H9 (cell line): ENCODE measurements at regions not wholly inside any gene's neighbourhood (a gene's known extent, or its start where the extent isn't known, plus 50 kb on each side); places are given as distances from the start of the nearest gene placed in this dataset.

Experiments
- DNase-seq: peaks from one replicate; pipeline ENCODE4 v3.0.0-alpha.2; 2017
- H2AFZ ChIP-seq: one replicate; pipeline ENCODE4 v1.6.1; 2013; ENCODE audit warnings: mild to moderate bottlenecking, low read length, control low read depth, moderate library complexity
- H2AK5ac ChIP-seq: 2 replicates; pipeline ENCODE4 v1.6.1; 2013; ENCODE audit warnings: low read length, control low read depth, mixed read lengths; ENCODE audit not compliant: insufficient read length
- H2BK120ac ChIP-seq: one replicate; pipeline ENCODE4 v1.6.1; 2013; ENCODE audit warnings: low read depth, mild to moderate bottlenecking, low read length, control low read depth, inconsistent platforms; ENCODE audit not compliant: poor library complexity, severe bottlenecking
- H2BK12ac ChIP-seq: 2 replicates; pipeline ENCODE4 v1.6.1; 2013; ENCODE audit warnings: low read length, control low read depth, mixed read lengths, low read depth; ENCODE audit not compliant: insufficient read length
- H2BK15ac ChIP-seq: 2 replicates; pipeline ENCODE4 v1.6.1; 2013; ENCODE audit warnings: low read depth, low read length, control low read depth
- H2BK20ac ChIP-seq: one replicate; pipeline ENCODE4 v1.6.1; 2013; ENCODE audit warnings: low read depth, mild to moderate bottlenecking, low read length, control low read depth, inconsistent platforms; ENCODE audit not compliant: poor library complexity, severe bottlenecking
- H2BK5ac ChIP-seq: 2 replicates; pipeline ENCODE4 v1.6.1; 2013; ENCODE audit warnings: low read length, control low read depth, mixed read lengths; ENCODE audit not compliant: insufficient read length
- H3K14ac ChIP-seq: 2 replicates; pipeline ENCODE4 v1.6.1; 2013; ENCODE audit warnings: low read length, control low read depth; ENCODE audit not compliant: insufficient read depth
- H3K18ac ChIP-seq: 2 replicates; pipeline ENCODE4 v1.6.1; 2013; ENCODE audit warnings: low read depth, mild to moderate bottlenecking, mixed read lengths, low read length, control low read depth; ENCODE audit not compliant: insufficient read length
- H3K23ac ChIP-seq: 2 replicates; pipeline ENCODE4 v1.6.1; 2013; ENCODE audit warnings: low read length, control low read depth, mixed read lengths, low read depth; ENCODE audit not compliant: insufficient read length
- H3K23me2 ChIP-seq: 2 replicates; pipeline ENCODE4 v1.6.1; 2013; ENCODE audit warnings: low read depth, mild to moderate bottlenecking, mixed read lengths, low read length, control low read depth; ENCODE audit not compliant: insufficient read length, poor library complexity, severe bottlenecking
- H3K27ac ChIP-seq: 2 replicates; pipeline ENCODE4 v1.5.1; 2013; ENCODE audit warnings: low read length, control low read depth, mixed read lengths, low read depth; ENCODE audit not compliant: insufficient read length
- H3K27me3 ChIP-seq: 2 replicates; pipeline ENCODE4 v1.6.1; 2013; ENCODE audit warnings: low read length, control low read depth, inconsistent platforms; ENCODE audit not compliant: insufficient read depth
- H3K4ac ChIP-seq: 2 replicates; pipeline ENCODE4 v1.6.1; 2013; ENCODE audit warnings: low read depth, mild to moderate bottlenecking, control low read depth, inconsistent platforms, low read length, moderate library complexity
- H3K4me1 ChIP-seq: 2 replicates; pipeline ENCODE4 v1.6.1; 2013; ENCODE audit warnings: low read length, control low read depth, inconsistent platforms; ENCODE audit not compliant: insufficient read depth
- H3K4me2 ChIP-seq: 2 replicates; pipeline ENCODE4 v1.6.1; 2013; ENCODE audit warnings: low read length, control low read depth, mixed read lengths; ENCODE audit not compliant: insufficient read length, insufficient read depth
- H3K56ac ChIP-seq: 2 replicates; pipeline ENCODE4 v1.6.1; 2013; ENCODE audit warnings: low read depth, mild to moderate bottlenecking, mixed read lengths, low read length, control low read depth; ENCODE audit not compliant: insufficient read length
- H3K79me1 ChIP-seq: 2 replicates; pipeline ENCODE4 v1.6.1; 2013; ENCODE audit warnings: low read depth, mild to moderate bottlenecking, moderate library complexity, low read length, control low read depth, inconsistent platforms; ENCODE audit not compliant: insufficient read depth, poor library complexity, severe bottlenecking
- H3K79me2 ChIP-seq: 2 replicates; pipeline ENCODE4 v1.6.1; 2013; ENCODE audit warnings: low read length, control low read depth, inconsistent platforms; ENCODE audit not compliant: insufficient read depth
- H3K9ac ChIP-seq: 2 replicates; pipeline ENCODE4 v1.6.1; 2013; ENCODE audit warnings: low read length, control low read depth, mixed read lengths; ENCODE audit not compliant: insufficient read length; ENCODE audit errors: extremely low read depth
- H3K9me3 ChIP-seq: one replicate; pipeline ENCODE4 v1.6.1; 2013; ENCODE audit warnings: low read depth, low read length, inconsistent platforms; ENCODE audit not compliant: control insufficient read depth
- H3T11ph ChIP-seq: one replicate; pipeline ENCODE4 v1.6.1; 2013; ENCODE audit warnings: mild to moderate bottlenecking, low read length, control low read depth, inconsistent platforms
- H4K20me1 ChIP-seq: one replicate; pipeline ENCODE4 v1.6.1; 2013; ENCODE audit not compliant: control insufficient read depth, insufficient read length, insufficient read depth
- H4K5ac ChIP-seq: 2 replicates; pipeline ENCODE4 v1.6.1; 2013; ENCODE audit warnings: low read depth, mild to moderate bottlenecking, mixed read lengths, low read length, control low read depth; ENCODE audit not compliant: insufficient read length
- H4K8ac ChIP-seq: replicated peaks from 2 replicates; pipeline ENCODE4 v1.6.1; 2013; ENCODE audit warnings: low read length, control low read depth, mixed read lengths, low read depth; ENCODE audit not compliant: insufficient read length
- H4K91ac ChIP-seq: 2 replicates; pipeline ENCODE4 v1.6.1; 2013; ENCODE audit warnings: low read depth, mild to moderate bottlenecking, moderate library complexity, mixed read lengths, low read length, control low read depth; ENCODE audit not compliant: insufficient read length
- H3K27ac Mint-ChIP-seq, 3 experiments: 2 replicates in 2 of 3; 3 replicates in 1 of 3; pipeline ENCODE4 v1.8.0; 2020 to 2021; ENCODE audit warnings: mixed read lengths in 3 of 3, mild to moderate bottlenecking in 1 of 3, moderate library complexity in 1 of 3
- H3K27me3 Mint-ChIP-seq: 2 replicates; pipeline ENCODE4 v1.8.0; 2021; ENCODE audit warnings: low read depth, mild to moderate bottlenecking, moderate library complexity, mixed read lengths
- H3K36me3 Mint-ChIP-seq, 3 experiments: 2 replicates in 2 of 3; 3 replicates in 1 of 3; pipeline ENCODE4 v1.8.0; 2020 to 2021; ENCODE audit warnings: low read depth in 3 of 3, mixed read lengths in 3 of 3; ENCODE audit not compliant: insufficient read depth in 1 of 3
- H3K4me1 Mint-ChIP-seq, 2 experiments: 2 replicates each; pipeline ENCODE4 v1.8.0; 2020; ENCODE audit warnings: mixed read lengths in 2 of 2
- H3K4me3 Mint-ChIP-seq, 2 experiments: 2 replicates in 1 of 2; 3 replicates in 1 of 2; pipeline ENCODE4 v1.8.0; 2020 to 2021; ENCODE audit warnings: mild to moderate bottlenecking in 2 of 2, mixed read lengths in 2 of 2, moderate library complexity in 1 of 2
- H3K9me3 Mint-ChIP-seq, 2 experiments: 2 replicates in 1 of 2; 3 replicates in 1 of 2; pipeline ENCODE4 v1.8.0; 2020; ENCODE audit warnings: mild to moderate bottlenecking in 2 of 2, mixed read lengths in 2 of 2, moderate library complexity in 1 of 2
- WGBS: extraction: QIAGEN DNeasy Blood & Tissue Kit; methylation state at CpG from one replicate; pipeline ENCODE4 v1.1.7; 2013; ENCODE audit warnings: missing lambda C conversion rate, low lambda C conversion rate, mixed read lengths; ENCODE audit not compliant: insufficient read length; ENCODE audit errors: extremely low coverage; 5-methylcytosine and 5-hydroxymethylcytosine counted together
- TF ChIP-seq, protein P1 (sequence below): fragments of 200-600 bp; sonication (generic); conservative IDR thresholded peaks from 3 replicates; pipeline ENCODE4 v1.8.0; 2021; ENCODE audit warnings: antibody characterized with exemption, mild to moderate bottlenecking

DNA sequence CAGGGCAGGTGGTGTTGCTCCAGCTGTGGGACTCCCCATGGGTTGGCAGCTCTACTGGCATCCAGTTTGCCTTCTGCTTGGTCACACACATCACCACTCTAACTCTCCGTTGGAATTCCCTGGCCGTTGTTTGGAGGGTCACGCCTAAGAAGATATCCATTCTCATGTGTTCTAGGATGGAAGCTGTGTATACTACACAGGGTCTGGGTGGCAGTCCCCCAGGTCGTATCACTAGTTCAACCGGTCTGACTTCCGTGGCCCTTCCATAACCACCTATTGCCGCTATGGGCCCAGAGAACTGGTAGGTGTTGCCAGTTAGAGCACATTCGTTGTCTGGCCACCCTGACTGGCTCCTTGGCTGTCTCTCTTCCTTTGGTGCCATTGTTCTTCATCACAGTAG is 456.3 kb downstream of the TMEM121 start:
- Histone ChIP-seq H4K5ac (no peak overlapping the region), H4K91ac (no peak overlapping the region), H3K27me3 (no peaks in the 10 kb centered on the region), H2BK5ac (no peak overlapping the region), H3T11ph (no peak overlapping the region), H2BK20ac (no peak overlapping the region), H3K23me2 (no peaks in the 10 kb centered on the region), H3K4me1 (no peaks in the 10 kb centered on the region), H4K8ac (no peak overlapping the region), H3K9me3 (peaks cover 84% of the 10 kb centered on the region), H2AK5ac (no peak overlapping the region), H4K20me1 (no peaks in the 10 kb centered on the region), H3K9ac (no peak overlapping the region), H3K4ac (no peak overlapping the region), H2BK120ac (no peak overlapping the region), H3K56ac (no peak overlapping the region), H3K14ac (no peak overlapping the region), H2BK12ac (no peak overlapping the region), H3K23ac (no peak overlapping the region), H3K4me2 (no peak overlapping the region), H3K18ac (no peak overlapping the region), H2AFZ (no peak overlapping the region), H3K27ac (no peak overlapping the region), H2BK15ac (no peak overlapping the region), H3K79me1 (no peaks in the 10 kb centered on the region), H3K79me2 (no peaks in the 10 kb centered on the region)
- no peaks in the 10 kb centered on the region for H3K4me1 Mint-ChIP-seq
- no peak for DNase-seq
- WGBS = no CpG with 5 or more reads among the region's 8 CpGs
- no peak overlapping the region for H3K4me3 Mint-ChIP-seq
- peaks cover 87 to 98% of the 10 kb centered on the region in 2 experiments for H3K9me3 Mint-ChIP-seq
- TF ChIP-seq, protein P1, sequence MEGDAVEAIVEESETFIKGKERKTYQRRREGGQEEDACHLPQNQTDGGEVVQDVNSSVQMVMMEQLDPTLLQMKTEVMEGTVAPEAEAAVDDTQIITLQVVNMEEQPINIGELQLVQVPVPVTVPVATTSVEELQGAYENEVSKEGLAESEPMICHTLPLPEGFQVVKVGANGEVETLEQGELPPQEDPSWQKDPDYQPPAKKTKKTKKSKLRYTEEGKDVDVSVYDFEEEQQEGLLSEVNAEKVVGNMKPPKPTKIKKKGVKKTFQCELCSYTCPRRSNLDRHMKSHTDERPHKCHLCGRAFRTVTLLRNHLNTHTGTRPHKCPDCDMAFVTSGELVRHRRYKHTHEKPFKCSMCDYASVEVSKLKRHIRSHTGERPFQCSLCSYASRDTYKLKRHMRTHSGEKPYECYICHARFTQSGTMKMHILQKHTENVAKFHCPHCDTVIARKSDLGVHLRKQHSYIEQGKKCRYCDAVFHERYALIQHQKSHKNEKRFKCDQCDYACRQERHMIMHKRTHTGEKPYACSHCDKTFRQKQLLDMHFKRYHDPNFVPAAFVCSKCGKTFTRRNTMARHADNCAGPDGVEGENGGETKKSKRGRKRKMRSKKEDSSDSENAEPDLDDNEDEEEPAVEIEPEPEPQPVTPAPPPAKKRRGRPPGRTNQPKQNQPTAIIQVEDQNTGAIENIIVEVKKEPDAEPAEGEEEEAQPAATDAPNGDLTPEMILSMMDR = no peak
- no peak overlapping the region for H3K27ac Mint-ChIP-seq
- no peaks in the 10 kb centered on the region; the same call in 1 of the 2 replicates for H3K27me3 Mint-ChIP-seq
- peaks cover 7 to 29% (median 13%) of the 10 kb centered on the region in 3 experiments; a peak in 6 of 7 replicates for H3K36me3 Mint-ChIP-seq
